ENCODE measurements at regions not wholly inside any gene's neighbourhood (a gene's known extent, or its start where the extent isn't known, plus 50 kb on each side); places are given as distances from the start of the nearest gene placed in this dataset.
A peak's percentile ranks its signal among the peaks of the same experiment; 100 is the strongest.

GRCh38 chr3:71979175-71979574 lies 194.2 kb upstream of the PROK2 start:
- Mint-ChIP-seq H3K36me3 (no peaks in the 10 kb centered on the region), H3K9me3 (no peaks in the 10 kb centered on the region), H3K27ac (peak overlapping the region in 1 of 2 donors; percentile 79), H3K27me3 (peaks cover 20 to 41% of the 10 kb centered on the region in 2 donors), H3K4me1 (ENCODE audit: low read depth in 2 of 2) (peaks cover 0 to 23% of the 10 kb centered on the region in 2 donors), H3K4me3 (peak overlapping the region; percentile 42)
- ATAC-seq (no peak), DNase-seq (ENCODE audit: low spot score) (no peak)

- Mint-ChIP-seq H3K4me3 (peak overlapping the region; percentile 42), H3K4me1 (ENCODE audit: low read depth in 2 of 2) (peaks cover 0 to 23% of the 10 kb centered on the region in 2 donors), H3K36me3 (no peaks in the 10 kb centered on the region), H3K27ac (peak overlapping the region in 1 of 2 donors; percentile 79), H3K27me3 (peaks cover 23 to 45% of the 10 kb centered on the region in 2 donors), H3K9me3 (no peaks in the 10 kb centered on the region)
- DNase-seq (ENCODE audit: low spot score): no peak
- ATAC-seq: peak; percentile 59 to 87
Observed at GRCh38 chr3:71978150-71978721, 193.3 kb upstream of the PROK2 start.

- DNase-seq (ENCODE audit: low spot score) (no peak), ATAC-seq (no peak)
- H3K36me3 Mint-ChIP-seq: no peaks in the 10 kb centered on the region
- no peak overlapping the region for H3K4me3 Mint-ChIP-seq
- H3K27me3 Mint-ChIP-seq: peaks cover 27 to 50% of the 10 kb centered on the region in 2 donors
- peak overlapping the region in 1 of 2 donors; percentile 79 for H3K27ac Mint-ChIP-seq
- no peaks in the 10 kb centered on the region for H3K9me3 Mint-ChIP-seq
- H3K4me1 Mint-ChIP-seq (ENCODE audit: low read depth in 2 of 2): peaks cover 0 to 23% of the 10 kb centered on the region in 2 donors
Observed at GRCh38 chr3:71977525-71977924, 192.6 kb upstream of the PROK2 start.

- Mint-ChIP-seq H3K9me3 (no peaks in the 10 kb centered on the region), H3K36me3 (no peaks in the 10 kb centered on the region), H3K27me3 (peaks cover 26 to 46% of the 10 kb centered on the region in 2 donors), H3K4me1 (ENCODE audit: low read depth in 2 of 2) (peaks cover 0 to 18% of the 10 kb centered on the region in 2 donors), H3K4me3 (no peak overlapping the region), H3K27ac (no peak overlapping the region)
- DNase-seq (ENCODE audit: low spot score) (no peak), ATAC-seq (no peak)
Observed at GRCh38 chr3:71975573-71975972, 190.6 kb upstream of the PROK2 start.

GRCh38 chr3:71974786-71975185 lies 189.8 kb upstream of the PROK2 start:
- no peak for DNase-seq (ENCODE audit: low spot score)
- H3K27ac Mint-ChIP-seq: no peak overlapping the region
- H3K4me1 Mint-ChIP-seq (ENCODE audit: low read depth in 2 of 2): peaks cover 0 to 18% of the 10 kb centered on the region in 2 donors
- ATAC-seq: no peak
- H3K4me3 Mint-ChIP-seq: no peak overlapping the region
- no peaks in the 10 kb centered on the region for H3K36me3 Mint-ChIP-seq
- H3K9me3 Mint-ChIP-seq: no peaks in the 10 kb centered on the region
- peaks cover 26 to 44% of the 10 kb centered on the region in 2 donors for H3K27me3 Mint-ChIP-seq

- peaks cover 22 to 33% of the 10 kb centered on the region in 2 donors for H3K27me3 Mint-ChIP-seq
- DNase-seq (ENCODE audit: low spot score) (no peak), ATAC-seq (no peak)
- no peak overlapping the region for H3K4me3 Mint-ChIP-seq
- no peaks in the 10 kb centered on the region for H3K36me3 Mint-ChIP-seq
- no peaks in the 10 kb centered on the region for H3K9me3 Mint-ChIP-seq
- peaks cover 0 to 8% of the 10 kb centered on the region in 2 donors for H3K4me1 Mint-ChIP-seq (ENCODE audit: low read depth in 2 of 2)
- no peak overlapping the region for H3K27ac Mint-ChIP-seq
Observed at GRCh38 chr3:71973274-71974030, 188.5 kb upstream of the PROK2 start.

- Mint-ChIP-seq H3K4me3 (no peak overlapping the region), H3K27ac (no peak overlapping the region), H3K36me3 (no peaks in the 10 kb centered on the region), H3K9me3 (no peaks in the 10 kb centered on the region), H3K27me3 (peaks cover 18 to 31% of the 10 kb centered on the region in 2 donors), H3K4me1 (ENCODE audit: low read depth in 2 of 2) (no peaks in the 10 kb centered on the region)
- ATAC-seq (no peak), DNase-seq (ENCODE audit: low spot score) (no peak)
Observed at GRCh38 chr3:71972031-71972430, 187.1 kb upstream of the PROK2 start.

GRCh38 chr3:71968544-71968943 lies 183.6 kb upstream of the PROK2 start:
- no peak overlapping the region for H3K27ac Mint-ChIP-seq
- ATAC-seq: no peak

GRCh38 chr3:71966185-71966584 lies 181.2 kb upstream of the PROK2 start:
- Mint-ChIP-seq H3K4me1 (ENCODE audit: low read depth in 2 of 2) (no peaks in the 10 kb centered on the region), H3K27ac (no peak overlapping the region), H3K27me3 (peaks cover 20 to 22% of the 10 kb centered on the region in 2 donors), H3K36me3 (no peaks in the 10 kb centered on the region), H3K4me3 (no peak overlapping the region), H3K9me3 (no peaks in the 10 kb centered on the region)
- DNase-seq (ENCODE audit: low spot score) (no peak), ATAC-seq (no peak)

More at GRCh38 chr3:71968544-71968943, 183.6 kb upstream of the PROK2 start:
- Mint-ChIP-seq H3K36me3 (no peaks in the 10 kb centered on the region), H3K9me3 (no peaks in the 10 kb centered on the region), H3K4me3 (no peak overlapping the region), H3K27me3 (peaks cover 20 to 34% of the 10 kb centered on the region in 2 donors), H3K4me1 (ENCODE audit: low read depth in 2 of 2) (no peaks in the 10 kb centered on the region)
- DNase-seq (ENCODE audit: low spot score): no peak

- no peak overlapping the region for H3K4me3 Mint-ChIP-seq
- H3K36me3 Mint-ChIP-seq: no peaks in the 10 kb centered on the region
- H3K4me1 Mint-ChIP-seq (ENCODE audit: low read depth in 2 of 2): no peaks in the 10 kb centered on the region
- H3K27ac Mint-ChIP-seq: no peak overlapping the region
- ATAC-seq (no peak), DNase-seq (ENCODE audit: low spot score) (no peak)
- peaks cover 23 to 38% of the 10 kb centered on the region in 2 donors for H3K27me3 Mint-ChIP-seq
- H3K9me3 Mint-ChIP-seq: no peaks in the 10 kb centered on the region
Observed at GRCh38 chr3:71964170-71964569, 179.2 kb upstream of the PROK2 start.

- DNase-seq (ENCODE audit: low spot score) (no peak), ATAC-seq (no peak)
- H3K27ac Mint-ChIP-seq: no peak overlapping the region
- H3K27me3 Mint-ChIP-seq: peaks cover 23 to 38% of the 10 kb centered on the region in 2 donors
- H3K36me3 Mint-ChIP-seq: no peaks in the 10 kb centered on the region
- no peaks in the 10 kb centered on the region for H3K4me1 Mint-ChIP-seq (ENCODE audit: low read depth in 2 of 2)
- H3K4me3 Mint-ChIP-seq: no peak overlapping the region
- H3K9me3 Mint-ChIP-seq: no peaks in the 10 kb centered on the region
Observed at GRCh38 chr3:71962561-71963240, 177.8 kb upstream of the PROK2 start.

GRCh38 chr3:71961891-71962290 lies 176.9 kb upstream of the PROK2 start:
- Mint-ChIP-seq H3K27me3 (peaks cover 21 to 35% of the 10 kb centered on the region in 2 donors), H3K4me3 (no peak overlapping the region), H3K27ac (no peak overlapping the region), H3K4me1 (ENCODE audit: low read depth in 2 of 2) (no peaks in the 10 kb centered on the region), H3K9me3 (no peaks in the 10 kb centered on the region), H3K36me3 (no peaks in the 10 kb centered on the region)
- no peak for DNase-seq (ENCODE audit: low spot score)
- no peak for ATAC-seq

- Mint-ChIP-seq H3K9me3 (no peaks in the 10 kb centered on the region), H3K27me3 (peaks cover 17 to 30% of the 10 kb centered on the region in 2 donors), H3K27ac (no peak overlapping the region), H3K4me3 (no peak overlapping the region), H3K36me3 (no peaks in the 10 kb centered on the region), H3K4me1 (ENCODE audit: low read depth in 2 of 2) (no peaks in the 10 kb centered on the region)
- ATAC-seq (no peak), DNase-seq (ENCODE audit: low spot score) (no peak)
Observed at GRCh38 chr3:71961378-71961777, 176.4 kb upstream of the PROK2 start.

GRCh38 chr3:71958533-71958932 lies 173.6 kb upstream of the PROK2 start:
- no peak for DNase-seq (ENCODE audit: low spot score)
- ATAC-seq: no peak
- Mint-ChIP-seq H3K27ac (no peak overlapping the region), H3K4me3 (peak overlapping the region; percentile 5), H3K27me3 (peaks cover 13 to 20% of the 10 kb centered on the region in 2 donors), H3K9me3 (no peaks in the 10 kb centered on the region), H3K36me3 (no peaks in the 10 kb centered on the region), H3K4me1 (ENCODE audit: low read depth in 2 of 2) (no peaks in the 10 kb centered on the region)
